HepG2 (cell line): ENCODE measurements at regions not wholly inside any gene's neighbourhood (a gene's known extent, or its start where the extent isn't known, plus 50 kb on each side); places are given as distances from the start of the nearest gene placed in this dataset.

ENCODE experiments used
- ATAC-seq: fragments of 200-7000 bp; cut with Tn5 transposase; 3 replicates; pipeline ENCODE4 v1.9.1; 2020; ENCODE audit warnings: mild to moderate bottlenecking, moderate library complexity
- BruUV-seq: library from RNA; stranded (reverse); fragments of 400-500 nt; replicated peaks from 2 replicates; lab custom pipeline; 2021; lab: Mats Ljungman, UMichigan
- CTCF ChIA-PET: fragments of 300-600 bp; formaldehyde crosslinking; extraction: SDS; loops from one replicate; lab custom pipeline; 2021; ENCODE audit warnings: low total read pairs, inconsistent platforms, low intra/inter-chr PET ratio; lab: Yijun Ruan, JAX
- POLR2A ChIA-PET: fragments of 350-600 bp; sonication (Branson Sonifier 250); formaldehyde crosslinking; loops from one replicate; lab custom pipeline; 2020; ENCODE audit warnings: antibody characterized with exemption, inconsistent platforms; lab: Yijun Ruan, JAX
- DNase-seq: peaks from one replicate; pipeline ENCODE4 v3.0.0-alpha.2; 2015; ENCODE audit warnings: low spot score
- FAIRE-seq: peaks from 3 replicates; lab custom pipeline; 2011; peaks lifted over from hg19 to GRCh38; lab: Jason Lieb, UNC
- H2AFZ ChIP-seq: one replicate; pipeline ENCODE4 v1.6.1; 2011; ENCODE audit warnings: low read length, inconsistent platforms
- H3K27ac ChIP-seq: fragments of 300-600 bp; 3 replicates; pipeline ENCODE4 v1.8.0; 2011; ENCODE audit warnings: mixed run types, mild to moderate bottlenecking, mixed read lengths, low read length, inconsistent platforms; ENCODE audit not compliant: insufficient read depth; ENCODE audit errors: extremely low read length
- H3K27me3 ChIP-seq, 2 experiments: fragments of 200-600 bp in 1 of 2; 2 replicates in 1 of 2; 3 replicates in 1 of 2; pipeline versions ENCODE4 v1.6.0 to v1.8.0; 2011; ENCODE audit warnings: low read length in 2 of 2, mild to moderate bottlenecking in 2 of 2, moderate library complexity in 2 of 2, inconsistent platforms in 1 of 2; ENCODE audit not compliant: insufficient read depth in 2 of 2, control insufficient read depth in 1 of 2
- H3K36me3 ChIP-seq, 2 experiments: fragments of 200-600 bp in 1 of 2; replicated peaks in 1 of 2; 2 replicates in 1 of 2; 3 replicates in 1 of 2; pipeline versions ENCODE4 v1.5.1 to v1.8.0; 2011; ENCODE audit warnings: low read length in 2 of 2, inconsistent platforms in 1 of 2; ENCODE audit not compliant: insufficient read depth in 2 of 2, control insufficient read depth in 1 of 2
- H3K4me1 ChIP-seq: 2 replicates; pipeline ENCODE4 v1.5.1; 2012; ENCODE audit warnings: low read length, inconsistent platforms; ENCODE audit not compliant: insufficient read depth
- H3K4me2 ChIP-seq: 2 replicates; pipeline ENCODE4 v1.6.0; 2011; ENCODE audit warnings: low read depth, low read length, inconsistent platforms
- H3K4me3 ChIP-seq, 3 experiments: fragments of 200-600 bp in 1 of 3; sonication (generic), shearing (Covaris generic) in 1 of 3; replicated peaks in 1 of 3; 2 replicates each; pipeline ENCODE4 v1.5.1; 2011 to 2016; ENCODE audit warnings: low read length in 3 of 3, inconsistent platforms in 2 of 3, low read depth in 2 of 3, mild to moderate bottlenecking in 2 of 3, control low read depth in 1 of 3, mixed read lengths in 1 of 3; ENCODE audit not compliant: insufficient read depth in 1 of 3
- H3K79me2 ChIP-seq: one replicate; pipeline ENCODE4 v1.6.1; 2011; ENCODE audit warnings: low read length, inconsistent platforms; ENCODE audit not compliant: insufficient read depth
- H3K9ac ChIP-seq: 2 replicates; pipeline ENCODE4 v1.6.0; 2011; ENCODE audit warnings: mild to moderate bottlenecking, low read depth, low read length, inconsistent platforms; ENCODE audit not compliant: insufficient read depth
- H3K9me3 ChIP-seq: 2 replicates; pipeline ENCODE4 v1.5.1; 2012; ENCODE audit warnings: mild to moderate bottlenecking, low read length
- H4K20me1 ChIP-seq: 2 replicates; pipeline ENCODE4 v1.6.0; 2011; ENCODE audit warnings: inconsistent platforms, mild to moderate bottlenecking, low read length, moderate library complexity; ENCODE audit not compliant: insufficient read depth
- BCL6 ChIP-seq: IDR thresholded peaks from 2 replicates; pipeline ENCODE4 v1.6.1; 2016; ENCODE audit warnings: missing genetic modification reagents, missing compliant biosample characterization
- CHCHD3 ChIP-seq: sonication (generic); formaldehyde crosslinking; IDR thresholded peaks from 2 replicates; pipeline ENCODE4 v1.8.0; 2022; ENCODE audit warnings: mild to moderate bottlenecking, missing genetic modification reagents, moderate library complexity
- DNMT3B ChIP-seq: conservative IDR thresholded peaks from 2 replicates; pipeline ENCODE4 v1.6.1; 2016; ENCODE audit warnings: missing biosample characterization, control low read depth
- HMGA1 ChIP-seq: sonication (generic); formaldehyde crosslinking; conservative IDR thresholded peaks from 2 replicates; pipeline ENCODE4 v1.4.0; 2020; ENCODE audit warnings: missing genetic modification reagents
- HNRNPL ChIP-seq: fragments of 200-400 bp; formaldehyde crosslinking; IDR thresholded peaks from 2 replicates; pipeline ENCODE4 v1.6.1; 2017; ENCODE audit warnings: mild to moderate bottlenecking, low read depth, low read length
- IKZF5 ChIP-seq: IDR thresholded peaks from 2 replicates; pipeline ENCODE4 v1.6.1; 2018; ENCODE audit warnings: missing genetic modification reagents, mild to moderate bottlenecking, missing compliant biosample characterization
- KLF9 ChIP-seq: IDR thresholded peaks from 2 replicates; pipeline ENCODE4 v1.6.1; 2016; ENCODE audit warnings: low read depth
- LRRFIP1 ChIP-seq: sonication (generic); formaldehyde crosslinking; conservative IDR thresholded peaks from 2 replicates; pipeline ENCODE4 v1.4.0; 2020; ENCODE audit warnings: missing genetic modification reagents
- NFRKB ChIP-seq: fragments of 450-650 bp; IDR thresholded peaks from 2 replicates; pipeline ENCODE4 v1.6.1; 2017
- RFX5 ChIP-seq: IDR thresholded peaks from 2 replicates; pipeline ENCODE4 v1.6.1; 2011; ENCODE audit warnings: low read depth, low read length, improper control_type of control experiment
- TFAP4 ChIP-seq: sonication (generic); IDR thresholded peaks from 2 replicates; pipeline ENCODE4 v1.6.1; 2016; ENCODE audit warnings: low read depth, borderline replicate concordance
- TRIM24 ChIP-seq: sonication (generic); formaldehyde crosslinking; IDR thresholded peaks from 2 replicates; pipeline ENCODE4 v1.8.0; 2022; ENCODE audit warnings: mild to moderate bottlenecking, missing genetic modification reagents
- ZBTB10 ChIP-seq: sonication (generic); formaldehyde crosslinking; IDR thresholded peaks from 2 replicates; pipeline ENCODE4 v1.4.0; 2020; ENCODE audit warnings: missing genetic modification reagents, borderline replicate concordance
- ZNF10 ChIP-seq: sonication (generic); formaldehyde crosslinking; IDR thresholded peaks from 2 replicates; pipeline ENCODE4 v1.4.0; 2020; ENCODE audit warnings: mild to moderate bottlenecking, low read depth, missing genetic modification reagents, borderline replicate concordance
- ZNF496 ChIP-seq: sonication (generic); formaldehyde crosslinking; IDR thresholded peaks from 2 replicates; pipeline ENCODE4 v1.8.1; 2023; ENCODE audit warnings: mild to moderate bottlenecking, moderate library complexity, missing genetic modification reagents; ENCODE audit not compliant: insufficient replicate concordance
- ZNF564 ChIP-seq: sonication (generic); formaldehyde crosslinking; IDR thresholded peaks from 2 replicates; pipeline ENCODE4 v1.8.1; 2023; ENCODE audit warnings: mild to moderate bottlenecking, missing genetic modification reagents
- ZNF577 ChIP-seq: sonication (generic); formaldehyde crosslinking; IDR thresholded peaks from 2 replicates; pipeline ENCODE4 v1.4.0; 2020; ENCODE audit warnings: mild to moderate bottlenecking, low read depth, missing genetic modification reagents, borderline replicate concordance
- ZNF784 ChIP-seq: sonication (generic); formaldehyde crosslinking; IDR thresholded peaks from 2 replicates; pipeline ENCODE4 v1.5.1; 2020; ENCODE audit warnings: missing genetic modification reagents, mild to moderate bottlenecking, borderline replicate concordance
- ZNF816 ChIP-seq: sonication (generic); formaldehyde crosslinking; IDR thresholded peaks from 2 replicates; pipeline ENCODE4 v1.8.0; 2022; ENCODE audit warnings: missing genetic modification reagents, mild to moderate bottlenecking, borderline replicate concordance
- WGBS: methylation state at CpG from one replicate; pipeline ENCODE4 v1.1.6; 2017; ENCODE audit warnings: low lambda C conversion rate; 5-methylcytosine and 5-hydroxymethylcytosine counted together
- in situ Hi-C: cut with HindIII; loops from 2 replicates; pipeline ENCODE4 v1.10.0; 2017; ENCODE audit warnings: low pct_unique_long_range_greater_than_20kb; ENCODE audit not compliant: extremely low pct_ligation_motif_present
- intact Hi-C: fragments of 100-400 bp; cut with micrococcal nuclease; formaldehyde crosslinking; loops from one replicate; pipeline ENCODE4 v1.10.0; 2022; ENCODE audit not compliant: unreplicated experiment

GRCh38 chr7:19397911-19398310 is 252.7 kb upstream of the FERD3L start:
- H3K4me1 ChIP-seq = no peaks in the 10 kb centered on the region
- H2AFZ ChIP-seq = no peak overlapping the region
- BruUV-seq = no TSS peak
- H3K9me3 ChIP-seq = peaks cover 18% of the 10 kb centered on the region; the same call in 1 of the 2 replicates
- H3K9ac ChIP-seq = no peak overlapping the region
- intact Hi-C loops = no loop called here
- no peak for FAIRE-seq
- in situ Hi-C loops = no loop called here
- TF ChIP-seq ZNF10 (CRISPR knock-in tag) (no peak), NFRKB (no peak), ZNF564 (CRISPR knock-in tag) (no peak), ZNF784 (CRISPR knock-in tag) (no peak), KLF9 (CRISPR knock-in tag) (no peak), DNMT3B (CRISPR knock-in tag) (no peak), TRIM24 (CRISPR knock-in tag) (no peak), ZNF577 (no peak), IKZF5 (no peak), CHCHD3 (CRISPR knock-in tag) (no peak), HNRNPL (no peak), ZNF496 (CRISPR knock-in tag) (no peak), TFAP4 (no peak), RFX5 (no peak), LRRFIP1 (CRISPR knock-in tag) (no peak), BCL6 (no peak), ZNF816 (CRISPR knock-in tag) (no peak), ZBTB10 (CRISPR knock-in tag) (no peak), HMGA1 (CRISPR knock-in tag) (no peak)
- 7% methylated on average over 4 of the region's 4 CpGs for WGBS
- H3K4me3 ChIP-seq = no peak overlapping the region
- ATAC-seq = no peak
- POLR2A ChIA-PET = no interaction called here
- H3K27me3 ChIP-seq = no peaks in the 10 kb centered on the region
- H3K36me3 ChIP-seq = no peaks in the 10 kb centered on the region
- no peak overlapping the region for H3K4me2 ChIP-seq
- H3K79me2 ChIP-seq = no peaks in the 10 kb centered on the region
- CTCF ChIA-PET = no interaction called here
- no peak for DNase-seq
- no peak overlapping the region for H3K27ac ChIP-seq
- no peaks in the 10 kb centered on the region for H4K20me1 ChIP-seq
